GM12864 (cell line): ENCODE measurements at regions not wholly inside any gene's neighbourhood (a gene's known extent, or its start where the extent isn't known, plus 50 kb on each side); places are given as distances from the start of the nearest gene placed in this dataset.

ENCODE experiments used
- DNase-seq: peaks from one replicate; pipeline ENCODE4 v3.0.0-alpha.2; 2011; ENCODE audit warnings: low read depth
- H3K4me3 ChIP-seq: 2 replicates; pipeline ENCODE4 v1.5.1; 2011; ENCODE audit warnings: mild to moderate bottlenecking, low read depth, low read length, control low read depth
- TF ChIP-seq, protein P1 (sequence below): IDR thresholded peaks from 2 replicates; pipeline ENCODE4 v1.5.1; 2011; ENCODE audit warnings: low read depth, mild to moderate bottlenecking, moderate library complexity, low read length, control low read depth, inconsistent platforms; ENCODE audit errors: missing control alignments

DNA sequence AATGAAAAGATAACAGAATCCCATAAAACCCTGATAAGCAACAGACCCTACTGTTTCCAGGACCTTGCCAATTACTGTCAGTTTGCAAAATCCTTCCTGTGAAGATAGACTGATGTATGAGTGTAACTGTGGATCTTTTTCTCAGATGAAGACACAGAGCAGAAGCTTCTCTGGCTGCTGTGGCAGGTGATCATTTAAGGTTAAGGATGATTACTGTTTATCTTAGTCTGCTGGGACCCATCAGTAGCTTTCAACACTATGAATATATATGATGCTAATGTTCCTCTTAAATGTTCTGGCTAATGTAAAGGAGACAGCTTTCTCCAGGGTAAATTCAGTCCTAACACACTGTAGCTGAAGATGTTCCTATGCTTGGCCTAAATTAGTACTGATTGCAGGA, 56.0 kb upstream of the CTTNBP2 start:
- H3K4me3 ChIP-seq: no peak overlapping the region
- TF ChIP-seq, protein P1, sequence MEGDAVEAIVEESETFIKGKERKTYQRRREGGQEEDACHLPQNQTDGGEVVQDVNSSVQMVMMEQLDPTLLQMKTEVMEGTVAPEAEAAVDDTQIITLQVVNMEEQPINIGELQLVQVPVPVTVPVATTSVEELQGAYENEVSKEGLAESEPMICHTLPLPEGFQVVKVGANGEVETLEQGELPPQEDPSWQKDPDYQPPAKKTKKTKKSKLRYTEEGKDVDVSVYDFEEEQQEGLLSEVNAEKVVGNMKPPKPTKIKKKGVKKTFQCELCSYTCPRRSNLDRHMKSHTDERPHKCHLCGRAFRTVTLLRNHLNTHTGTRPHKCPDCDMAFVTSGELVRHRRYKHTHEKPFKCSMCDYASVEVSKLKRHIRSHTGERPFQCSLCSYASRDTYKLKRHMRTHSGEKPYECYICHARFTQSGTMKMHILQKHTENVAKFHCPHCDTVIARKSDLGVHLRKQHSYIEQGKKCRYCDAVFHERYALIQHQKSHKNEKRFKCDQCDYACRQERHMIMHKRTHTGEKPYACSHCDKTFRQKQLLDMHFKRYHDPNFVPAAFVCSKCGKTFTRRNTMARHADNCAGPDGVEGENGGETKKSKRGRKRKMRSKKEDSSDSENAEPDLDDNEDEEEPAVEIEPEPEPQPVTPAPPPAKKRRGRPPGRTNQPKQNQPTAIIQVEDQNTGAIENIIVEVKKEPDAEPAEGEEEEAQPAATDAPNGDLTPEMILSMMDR: no peak
- DNase-seq: no peak

DNA sequence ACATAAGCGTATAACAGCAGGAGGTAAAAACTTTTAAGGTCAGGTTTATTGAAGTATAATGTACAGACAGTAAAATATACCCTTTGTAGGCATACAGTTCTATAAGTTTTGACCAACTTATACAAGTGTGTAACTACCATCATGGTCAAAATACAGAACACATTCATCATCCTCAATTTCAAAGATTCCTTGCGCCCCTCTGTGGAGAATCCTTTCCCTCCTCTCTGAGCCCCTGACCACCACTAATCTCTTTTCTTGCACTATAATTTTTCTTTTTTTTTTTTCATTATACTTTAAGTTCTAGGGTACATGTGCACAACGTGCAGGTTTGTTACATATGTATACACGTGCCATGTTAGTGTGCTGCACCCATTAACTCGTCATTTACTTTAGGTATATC, 58.1 kb upstream of the CTTNBP2 start:
- no peak for DNase-seq
- no peak overlapping the region for H3K4me3 ChIP-seq
- TF ChIP-seq, protein P1: no peak

DNA sequence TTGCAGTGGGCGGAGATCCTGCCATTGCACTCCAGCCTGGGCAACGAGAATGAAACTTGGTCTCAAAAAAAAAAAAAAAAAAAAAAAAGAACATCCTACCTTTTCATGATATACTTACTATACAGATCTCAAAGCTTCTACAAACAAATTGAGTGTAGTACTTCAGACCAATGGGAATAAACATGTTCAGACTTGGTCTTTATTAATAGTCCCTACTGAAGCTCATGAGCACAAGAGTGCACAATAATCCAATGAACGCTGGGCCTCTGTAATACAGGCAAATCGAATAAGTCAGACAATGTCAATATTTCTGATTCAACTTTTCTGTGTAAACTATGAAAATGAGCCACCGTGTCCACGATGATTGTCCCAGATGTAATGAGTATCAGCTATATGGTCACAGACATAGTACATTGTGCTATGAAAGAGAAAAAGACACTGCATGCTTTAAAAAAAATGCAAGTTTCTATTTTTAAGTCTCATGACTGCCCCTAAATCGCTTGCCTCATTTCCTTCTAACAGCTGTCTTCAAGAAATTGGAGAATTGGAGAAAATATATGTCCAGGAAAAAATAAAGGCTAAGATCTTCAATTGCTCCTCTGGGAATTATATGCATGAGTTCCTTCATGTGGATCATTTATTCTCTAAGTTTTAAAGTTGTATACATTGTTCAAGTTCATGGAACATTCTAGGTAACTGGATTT, 64.0 kb upstream of the CTTNBP2 start:
- DNase-seq: no peak
- no peak overlapping the region for H3K4me3 ChIP-seq
- TF ChIP-seq, protein P1: no peak

DNA sequence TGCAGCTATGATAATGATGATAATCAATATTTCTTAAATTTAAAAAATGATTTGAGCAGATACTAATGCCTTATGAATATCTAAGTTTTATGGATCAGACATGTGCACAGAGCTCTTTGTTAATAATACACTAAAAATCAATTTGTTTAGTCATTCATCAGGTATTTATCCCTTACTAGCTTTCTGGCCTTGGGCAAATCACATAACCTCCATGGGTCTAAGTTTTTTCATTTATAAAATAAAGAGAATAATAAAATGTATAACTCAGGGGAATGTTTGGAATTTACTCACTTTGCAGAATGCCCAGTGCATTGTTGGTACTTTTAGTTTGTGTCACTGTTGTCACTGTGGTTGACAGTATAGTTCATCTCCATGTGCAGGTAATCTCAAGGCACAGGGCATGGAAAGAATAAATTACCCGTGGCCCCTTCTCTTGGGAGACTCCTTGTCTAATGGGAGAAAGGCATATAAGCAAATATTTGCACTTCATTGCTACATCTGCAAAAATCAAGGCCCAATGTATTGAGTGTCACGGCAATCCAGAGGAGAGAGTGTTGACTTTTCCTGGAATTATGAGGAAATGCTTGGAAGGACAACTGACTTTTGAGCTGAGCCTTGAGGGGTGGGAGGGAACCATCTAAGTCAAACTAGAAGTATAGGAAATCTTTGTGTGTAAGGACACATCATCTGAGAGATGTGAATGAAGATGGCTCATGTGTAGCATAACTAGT, 64.7 kb upstream of the CTTNBP2 start:
- H3K4me3 ChIP-seq: no peak overlapping the region
- DNase-seq: no peak
- TF ChIP-seq, protein P1: no peak

DNA sequence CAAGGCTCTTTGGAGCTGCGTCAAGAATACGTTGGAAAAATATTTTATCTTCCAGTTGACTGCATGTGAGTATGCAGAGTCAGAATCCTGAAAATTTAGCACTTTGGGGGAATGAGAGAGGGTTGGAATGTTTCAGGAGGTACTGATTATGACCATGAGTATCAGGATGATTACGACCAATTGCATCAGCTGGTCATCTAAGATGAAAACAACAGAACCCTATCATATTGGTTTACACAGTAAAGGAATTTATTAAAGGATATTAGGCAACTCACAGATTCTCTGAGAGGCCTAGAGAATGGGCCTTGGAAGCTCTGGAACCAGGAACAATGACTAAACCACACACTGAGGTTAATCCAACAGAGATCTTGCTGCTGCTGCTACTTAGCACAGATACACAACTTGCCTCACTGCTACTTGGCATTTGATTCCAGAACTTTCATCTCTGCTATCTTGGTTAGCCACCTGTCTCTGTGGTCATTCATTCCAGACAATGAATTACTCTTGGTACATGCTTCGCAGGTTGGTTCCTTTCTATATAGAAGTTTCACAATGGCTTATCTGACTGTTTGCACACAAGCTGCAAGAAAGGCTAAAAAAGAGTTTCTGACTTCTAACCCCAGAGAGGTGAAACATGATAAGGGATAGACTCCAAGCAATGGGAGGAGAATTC, 68.0 kb upstream of the CTTNBP2 start:
- TF ChIP-seq, protein P1: no peak
- no peak for DNase-seq

DNA sequence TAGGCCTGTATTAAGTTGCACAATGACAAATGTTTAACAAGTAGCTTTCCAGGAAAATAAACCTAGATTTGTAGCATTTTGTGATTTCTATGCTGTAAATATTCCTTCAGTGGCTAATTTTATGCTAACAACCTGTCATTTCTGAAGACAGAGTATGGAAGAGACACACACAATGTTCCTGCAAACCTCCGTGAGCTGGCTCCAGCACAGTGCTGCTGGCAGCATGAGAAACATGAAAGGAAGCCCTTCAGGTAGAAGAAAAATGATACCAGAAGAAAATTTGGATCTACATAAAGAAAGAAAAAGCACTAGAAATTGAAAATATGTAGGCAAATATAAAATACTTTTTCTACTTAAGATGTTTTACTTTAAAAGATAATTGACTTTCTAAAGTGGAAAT, 69.5 kb upstream of the CTTNBP2 start:
- H3K4me3 ChIP-seq: no peak overlapping the region
- no peak for DNase-seq
- TF ChIP-seq, protein P1: no peak

More for the DNA sequence above, 68.0 kb upstream of the CTTNBP2 start:
- H3K4me3 ChIP-seq: no peak overlapping the region
